NCI-H748 (cell line): ENCODE measurements at regions not wholly inside any gene's neighbourhood (a gene's known extent, or its start where the extent isn't known, plus 50 kb on each side); places are given as distances from the start of the nearest gene placed in this dataset.
"Not testable (repeated sequence)": the region's sequence is repeated elsewhere in the genome, so short reads cannot be mapped to it uniquely, and the experiment has no call there.

Experiments used
- DNase-seq: peaks from one replicate; lab custom pipeline; 2025; ENCODE audit not compliant: unreplicated experiment; lab: John Stamatoyannopoulos, UW

DNA sequence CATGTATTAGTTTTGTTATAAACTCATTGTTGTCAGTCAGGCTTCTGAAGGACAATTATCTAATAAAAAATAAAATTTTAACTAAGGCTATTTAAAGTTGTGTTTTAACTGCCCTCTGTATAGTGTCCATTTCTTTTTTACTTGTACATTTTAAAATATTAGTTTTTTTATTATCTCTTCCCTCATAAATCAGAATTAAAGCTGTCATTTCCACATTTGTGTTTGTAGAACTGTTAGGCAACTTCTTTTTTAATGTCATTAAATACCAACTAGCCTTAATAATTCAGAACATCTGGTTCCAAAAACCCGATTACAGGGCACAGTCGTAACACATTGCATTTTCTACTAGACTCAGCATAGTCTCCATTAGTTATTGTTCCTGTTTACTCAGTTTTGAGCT lies 1749.0 kb upstream of the CELF4 start:
- no peak for DNase-seq

GRCh38 chr18:39313992-39314391 lies 1748.4 kb upstream of the CELF4 start:
- peak; percentile 93 for DNase-seq

DNA sequence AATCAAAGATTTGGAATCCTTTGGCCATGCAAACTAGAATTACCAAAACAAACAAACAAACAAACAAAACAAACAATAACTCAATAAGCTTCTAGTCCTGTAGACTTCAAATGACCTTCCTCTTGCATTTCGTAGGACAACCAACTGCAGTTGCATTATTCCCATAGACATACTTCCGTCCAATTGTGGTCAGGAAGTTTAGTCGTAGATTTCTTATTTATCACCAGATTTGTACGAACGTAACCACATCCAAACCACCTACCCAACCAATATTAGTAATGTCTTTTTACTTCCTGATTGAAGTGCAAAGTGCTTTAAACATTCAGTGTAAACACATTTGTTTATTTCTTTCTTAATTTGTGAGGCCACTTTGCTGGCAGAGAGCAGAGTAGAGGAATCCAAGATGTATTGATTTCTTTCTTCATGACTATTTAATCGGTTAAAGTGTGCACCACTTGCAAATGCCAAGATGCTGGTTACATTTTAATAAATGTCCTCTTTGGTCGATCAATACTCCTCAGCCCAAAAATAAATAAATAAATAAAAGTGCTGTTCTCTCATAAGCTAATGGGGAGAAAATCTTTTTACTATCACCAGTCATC lies 1745.6 kb upstream of the CELF4 start:
- no peak for DNase-seq

DNA sequence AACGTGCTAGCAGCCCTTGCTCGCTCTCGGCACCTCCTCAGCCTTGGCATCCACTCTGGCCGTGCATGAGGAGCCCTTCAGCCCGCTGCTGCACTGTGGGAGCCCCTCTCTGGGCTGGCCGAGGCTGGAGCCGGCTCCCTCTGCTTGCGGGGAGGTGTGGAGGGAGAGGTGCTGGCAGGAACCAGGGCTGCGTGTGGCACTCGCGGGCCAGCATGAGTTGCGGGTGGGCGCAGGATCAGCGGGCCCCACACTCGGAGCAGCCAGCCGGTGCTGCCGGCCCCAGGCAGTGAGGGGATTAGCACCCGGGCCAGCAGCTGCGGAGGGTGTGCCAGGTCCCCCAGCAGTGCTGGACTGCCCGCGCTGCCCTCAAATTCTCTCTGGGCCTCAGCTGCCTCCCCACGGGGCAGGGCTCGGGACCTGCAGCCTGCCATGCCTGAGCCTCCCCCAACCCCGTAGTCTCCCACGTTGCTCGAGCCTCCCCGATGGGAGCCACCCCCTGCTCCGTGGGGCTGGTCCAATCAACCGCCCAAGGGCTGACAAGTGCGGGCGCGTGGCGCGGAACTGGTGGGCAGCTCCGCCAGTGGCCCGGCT lies 1743.4 kb upstream of the CELF4 start:
- DNase-seq: not testable (repeated sequence)

- no peak for DNase-seq
These were observed 1740.2 kb upstream of the CELF4 start for GRCh38 chr18:39305766-39306165.

DNA sequence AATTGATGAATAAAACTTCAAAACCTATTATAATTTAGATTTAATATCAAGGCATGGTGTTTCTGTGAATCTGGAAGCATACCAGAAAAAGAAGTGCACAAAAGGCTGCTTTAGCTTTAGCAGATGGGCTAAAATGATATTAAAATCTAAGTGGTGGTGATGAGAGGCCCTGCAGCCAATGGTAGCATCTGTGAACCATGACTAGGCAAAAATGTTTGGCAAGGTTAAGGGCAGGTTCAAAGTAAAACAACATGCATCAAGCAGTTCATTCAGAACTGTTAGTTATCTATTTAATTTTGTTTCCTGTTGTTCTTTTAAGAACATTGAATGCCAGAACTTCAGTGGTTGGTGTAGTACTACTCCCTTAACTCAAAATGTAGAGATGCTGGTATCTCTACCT lies 1736.9 kb upstream of the CELF4 start:
- DNase-seq: no peak

DNA sequence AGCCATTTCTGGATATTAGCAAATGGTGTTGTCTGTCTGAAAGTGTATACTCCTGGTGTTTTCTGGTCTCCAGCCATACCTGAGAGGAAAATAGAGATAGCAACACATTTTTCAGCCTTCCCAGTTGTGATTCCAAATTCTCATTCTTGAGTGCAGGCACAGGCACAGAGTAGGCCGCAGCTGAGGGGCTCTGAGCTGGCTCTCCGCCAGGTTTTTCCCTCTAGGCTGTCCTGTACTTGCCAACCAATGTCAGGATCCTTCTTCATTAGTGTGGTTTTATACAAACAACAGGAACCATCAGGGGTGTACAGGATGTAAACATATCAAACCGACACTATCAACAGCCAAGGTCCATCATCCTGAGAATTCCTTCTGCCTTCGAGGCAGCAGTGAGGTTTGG lies 1733.6 kb upstream of the CELF4 start:
- DNase-seq: peak; percentile 84

DNA sequence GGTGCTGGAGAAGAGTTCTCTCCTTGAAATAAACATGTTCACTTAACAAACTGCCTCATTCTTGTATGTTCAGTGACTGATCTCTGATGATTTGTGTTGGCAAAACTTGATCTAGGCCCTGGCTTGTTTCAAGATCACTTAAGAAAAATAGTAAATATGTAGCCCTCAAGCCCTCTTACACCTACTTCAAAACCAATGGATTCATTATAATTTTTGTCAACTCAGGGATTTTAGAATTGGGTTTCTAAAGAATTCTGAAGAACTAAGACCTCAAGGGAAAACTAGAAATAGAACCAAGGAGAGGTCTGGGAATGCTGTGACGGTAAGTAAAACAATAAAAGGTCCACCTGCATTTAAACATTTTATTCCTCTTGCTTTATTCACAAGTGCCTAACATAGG lies 1731.6 kb upstream of the CELF4 start:
- DNase-seq: no peak

DNA sequence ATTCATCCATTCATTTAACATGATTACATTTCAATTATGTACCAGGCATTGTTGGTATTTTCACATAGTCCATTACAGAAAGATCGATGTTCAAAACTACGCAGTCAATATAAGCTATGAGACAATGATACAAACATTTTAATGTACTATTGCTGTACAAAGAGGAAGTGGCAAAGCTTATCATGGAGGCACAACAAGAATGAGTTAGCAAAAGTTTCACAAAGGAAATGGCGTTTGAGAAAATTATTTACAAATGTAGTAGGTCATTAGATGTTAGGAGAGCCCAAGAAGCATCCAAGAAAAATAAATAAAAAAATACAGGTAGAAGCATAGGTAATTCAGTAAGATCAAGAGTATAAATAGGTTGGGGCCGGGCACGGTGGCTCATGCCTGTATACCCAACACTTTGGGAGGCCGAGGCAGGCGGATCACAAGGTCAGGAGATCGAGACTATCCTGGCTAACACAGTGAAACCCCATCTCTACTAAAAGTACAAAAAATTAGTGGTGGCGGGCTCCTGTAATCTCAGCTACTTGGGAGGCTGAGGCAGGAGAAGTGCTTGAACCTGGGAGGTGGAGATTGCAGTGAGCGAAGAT lies 1730.8 kb upstream of the CELF4 start:
- no peak for DNase-seq

GRCh38 chr18:39276764-39277163 lies 1711.2 kb upstream of the CELF4 start:
- no peak for DNase-seq

- DNase-seq: no peak
These were observed 1708.9 kb upstream of the CELF4 start for GRCh38 chr18:39274535-39274934.

GRCh38 chr18:39272230-39272629 lies 1706.6 kb upstream of the CELF4 start:
- DNase-seq: no peak

GRCh38 chr18:39271654-39272053 lies 1706.1 kb upstream of the CELF4 start:
- DNase-seq: no peak

- DNase-seq: no peak
These were observed 1695.0 kb upstream of the CELF4 start for GRCh38 chr18:39260565-39260964.

- DNase-seq: peak; percentile 31
These were observed 1694.1 kb upstream of the CELF4 start for GRCh38 chr18:39259736-39260135.

- DNase-seq: no peak
These were observed 1678.6 kb upstream of the CELF4 start for GRCh38 chr18:39244242-39244641.

GRCh38 chr18:39241534-39241933 lies 1675.9 kb upstream of the CELF4 start:
- DNase-seq: peak; percentile 38

- no peak for DNase-seq
These were observed 1673.5 kb upstream of the CELF4 start for GRCh38 chr18:39238981-39239660.

DNA sequence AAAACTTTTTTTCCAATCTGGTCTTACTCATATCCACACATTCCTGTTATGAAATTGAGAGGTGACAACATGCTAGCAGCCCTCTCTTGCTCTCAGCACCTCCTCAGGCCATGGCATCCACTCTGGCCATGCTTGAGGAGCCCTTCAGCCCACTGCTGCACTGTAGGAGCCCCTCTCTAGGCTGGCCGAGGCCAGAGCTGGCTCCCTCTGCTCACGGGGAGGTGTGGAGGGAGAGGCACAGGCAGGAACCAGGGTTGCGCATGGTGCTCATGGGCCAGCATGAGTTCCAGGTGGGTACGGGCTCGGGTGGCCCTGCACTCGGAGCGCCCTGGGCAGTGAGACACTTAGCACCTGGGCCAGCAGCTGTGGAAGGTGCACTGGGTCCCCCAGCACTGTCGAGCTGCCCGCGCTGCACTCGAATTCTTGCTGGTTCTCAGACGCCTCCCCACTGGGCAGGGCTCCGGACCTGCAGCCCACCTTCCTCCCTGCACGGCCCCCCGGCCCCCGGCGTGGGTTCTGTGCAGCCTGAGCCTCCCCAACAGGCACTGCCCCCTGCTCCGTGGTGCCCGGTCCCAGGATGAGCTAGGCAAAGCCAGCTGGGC lies 1669.6 kb upstream of the CELF4 start:
- no peak for DNase-seq

- DNase-seq: no peak
These were observed 1667.3 kb upstream of the CELF4 start for GRCh38 chr18:39232937-39233336.

GRCh38 chr18:39232490-39232889 lies 1666.9 kb upstream of the CELF4 start:
- peak; percentile 25 for DNase-seq
